Stomach (tissue), 8 donors: ENCODE measurements at regions not wholly inside any gene's neighbourhood (a gene's known extent, or its start where the extent isn't known, plus 50 kb on each side); places are given as distances from the start of the nearest gene placed in this dataset.
"Not testable (repeated sequence)": the region's sequence is repeated elsewhere in the genome, so short reads cannot be mapped to it uniquely, and the experiment has no call there.

Experiments
- DNase-seq, 2 donors: peaks; one replicate each; pipeline versions ENCODE4 v3.0.0 to v3.0.0-alpha.2; 2013 to 2019
- H3K27ac ChIP-seq, 5 donors: fragments of 200-600 bp in 4 of 5; sonication (generic) in 4 of 5; one replicate each; pipeline ENCODE4 v1.5.1; 2013 to 2019; ENCODE audit warnings: mild to moderate bottlenecking in 1 of 5, moderate library complexity in 1 of 5
- H3K27me3 ChIP-seq, 3 donors: fragments of 200-600 bp; sonication (generic); one replicate each; pipeline ENCODE4 v1.5.1; 2017 to 2019; ENCODE audit warnings: mixed run types in 1 of 3
- H3K36me3 ChIP-seq, 4 donors: fragments of 200-600 bp; sonication (generic); 1 replicate in 3 of 4; 2 replicates in 1 of 4; pipeline ENCODE4 v1.5.1; 2016 to 2019
- H3K4me1 ChIP-seq, 4 donors: fragments of 200-600 bp; sonication (generic); one replicate each; pipeline ENCODE4 v1.5.1; 2016 to 2019
- H3K4me3 ChIP-seq, 4 donors: fragments of 200-600 bp; sonication (generic) in 3 of 4; one replicate each; pipeline ENCODE4 v1.5.1; 2016 to 2019; ENCODE audit warnings: mild to moderate bottlenecking in 1 of 4
- H3K9me3 ChIP-seq, 4 donors: fragments of 200-600 bp; sonication (generic); one replicate each; pipeline ENCODE4 v1.5.1; 2016 to 2019
- CTCF ChIP-seq, 7 experiments: fragments of 450-650 bp in 4 of 7; fragments of 200-600 bp in 3 of 7; sonication (generic) in 3 of 7; IDR thresholded peaks; one replicate each; pipeline ENCODE4 v1.5.1; 2016 to 2019; ENCODE audit warnings: antibody characterized with exemption in 7 of 7, control low read depth in 2 of 7, mild to moderate bottlenecking in 1 of 7
- EP300 ChIP-seq: sonication (generic); formaldehyde crosslinking; IDR thresholded peaks from one replicate; pipeline ENCODE4 v1.6.1; 2017; ENCODE audit warnings: antibody characterized with exemption
- POLR2A ChIP-seq, 4 donors: fragments of 450-650 bp; IDR thresholded peaks; one replicate each; pipeline ENCODE4 v1.6.1; 2016; ENCODE audit warnings: antibody characterized with exemption in 4 of 4, control low read depth in 2 of 4, mild to moderate bottlenecking in 1 of 4, moderate library complexity in 1 of 4
- POLR2AphosphoS5 ChIP-seq, 3 donors: sonication (generic); formaldehyde crosslinking; IDR thresholded peaks; one replicate each; pipeline ENCODE4 v1.6.1; 2016; ENCODE audit warnings: antibody characterized with exemption in 3 of 3
- WGBS, 5 donors: extraction: QIAGEN DNeasy Blood & Tissue Kit in 3 of 5; methylation state at CpG; one replicate each; pipeline versions ENCODE4 v1.1.5 to v1.1.7; 2013 to 2018; 5-methylcytosine and 5-hydroxymethylcytosine counted together
- intact Hi-C: fragments of 100-400 bp; cut with DNase I; formaldehyde crosslinking; loops from one replicate; pipeline ENCODE4 v1.15.1; 2023; ENCODE audit warnings: low total_unique reads
- donor health status: healthy with polysubstance abuse.
- donor health status: Bipolar disorder and iron deficiency.
- donor health status: healthy.

- intact Hi-C loops, result no loop called here
- no peak for TF ChIP-seq EP300
- no peak for TF ChIP-seq POLR2AphosphoS5 (IDR thresholded peaks at IDR 0.05)
- no peak for TF ChIP-seq CTCF (IDR thresholded peaks at IDR 0.05)
- TF ChIP-seq POLR2A (IDR thresholded peaks at IDR 0.05), result no peak
- H3K27me3 ChIP-seq, result peaks cover 0 to 51% (median 0%) of the 10 kb centered on the region in 3 donors
- H3K36me3 ChIP-seq, result no peaks in the 10 kb centered on the region
- WGBS, 5 donors, result 86 to 98% (median 89%) methylated on average over 5 of the region's 5 CpGs
- no peak overlapping the region for H3K4me3 ChIP-seq
- DNase-seq, result no peak
- no peak overlapping the region for H3K27ac ChIP-seq
- H3K4me1 ChIP-seq, result peaks cover 1 to 13% (median 7%) of the 10 kb centered on the region in 4 donors
- H3K9me3 ChIP-seq, result no peaks in the 10 kb centered on the region
These were observed 96.1 kb downstream of the IER5 start for GRCh38 chr1:181184621-181185020.

GRCh38 chr1:181185461-181185860 is 97.0 kb downstream of the IER5 start:
- no peak overlapping the region for H3K4me3 ChIP-seq
- no peak for TF ChIP-seq POLR2A (IDR thresholded peaks at IDR 0.05)
- no peaks in the 10 kb centered on the region for H3K36me3 ChIP-seq
- WGBS, 5 donors, result 51 to 72% (median 55%) methylated on average over 3 of the region's 3 CpGs
- no peak for DNase-seq
- intact Hi-C loops, result no loop called here
- H3K27ac ChIP-seq, result no peak overlapping the region
- H3K9me3 ChIP-seq, result no peaks in the 10 kb centered on the region
- H3K27me3 ChIP-seq, result peaks cover 0 to 53% (median 0%) of the 10 kb centered on the region in 3 donors
- H3K4me1 ChIP-seq, result peaks cover 8 to 13% (median 10%) of the 10 kb centered on the region in 4 donors

GRCh38 chr1:181186133-181186532 is 97.6 kb downstream of the IER5 start:
- H3K4me3 ChIP-seq, H3K36me3 ChIP-seq, H3K9me3 ChIP-seq, H3K27ac ChIP-seq, intact Hi-C loops, DNase-seq: not testable (repeated sequence)
- Histone ChIP-seq H3K27me3 (peaks cover 0 to 49% (median 0%) of the 10 kb centered on the region in 3 donors), H3K4me1 (peaks cover 8 to 11% (median 11%) of the 10 kb centered on the region in 4 donors)
- WGBS, 5 donors, result 70 to 82% (median 76%) methylated on average over 4 of the region's 4 CpGs

- Histone ChIP-seq H3K27ac (no peak overlapping the region), H3K36me3 (no peaks in the 10 kb centered on the region), H3K9me3 (no peaks in the 10 kb centered on the region), H3K27me3 (peaks cover 0 to 49% (median 0%) of the 10 kb centered on the region in 3 donors), H3K4me3 (no peak overlapping the region), H3K4me1 (peaks cover 8 to 11% (median 11%) of the 10 kb centered on the region in 4 donors)
- intact Hi-C loops, result no loop called here
- DNase-seq, result no peak
- 58 to 71% (median 60%) methylated on average over 7 of the region's 7 CpGs for WGBS, 5 donors
- TF ChIP-seq CTCF (IDR thresholded peaks at IDR 0.05), result no peak
- TF ChIP-seq POLR2AphosphoS5 (IDR thresholded peaks at IDR 0.05), result no peak
- no peak for TF ChIP-seq EP300
- TF ChIP-seq POLR2A (IDR thresholded peaks at IDR 0.05), result no peak
These were observed 99.0 kb downstream of the IER5 start for GRCh38 chr1:181187337-181188126.

GRCh38 chr1:181189245-181189644 is 100.7 kb downstream of the IER5 start:
- WGBS, 5 donors, result 82 to 86% (median 84%) methylated on average over 6 to 7 of the region's 7 CpGs
- H3K27ac ChIP-seq, result no peak overlapping the region
- H3K9me3 ChIP-seq, result no peaks in the 10 kb centered on the region
- H3K36me3 ChIP-seq, result no peaks in the 10 kb centered on the region
- H3K27me3 ChIP-seq, result peaks cover 0 to 44% (median 0%) of the 10 kb centered on the region in 3 donors
- no peak for DNase-seq
- intact Hi-C loops, result no loop called here
- TF ChIP-seq CTCF (IDR thresholded peaks at IDR 0.05) (no peak), POLR2A (IDR thresholded peaks at IDR 0.05) (no peak), POLR2AphosphoS5 (IDR thresholded peaks at IDR 0.05) (no peak), EP300 (no peak)
- H3K4me3 ChIP-seq, result no peak overlapping the region
- H3K4me1 ChIP-seq, result peaks cover 8 to 11% (median 11%) of the 10 kb centered on the region in 4 donors
